IPS-15b (cell line): ENCODE measurements at regions not wholly inside any gene's neighbourhood (a gene's known extent, or its start where the extent isn't known, plus 50 kb on each side); places are given as distances from the start of the nearest gene placed in this dataset.

Source experiments
- H3K27me3 ChIP-seq: one replicate; pipeline ENCODE4 v1.6.1; 2013; ENCODE audit warnings: low read length; ENCODE audit not compliant: control insufficient read depth, insufficient read depth
- H3K36me3 ChIP-seq: one replicate; pipeline ENCODE4 v1.6.1; 2013; ENCODE audit warnings: low read length; ENCODE audit not compliant: control insufficient read depth, insufficient read depth
- H3K4me1 ChIP-seq: one replicate; pipeline ENCODE4 v1.6.1; 2013; ENCODE audit warnings: mild to moderate bottlenecking, low read length; ENCODE audit not compliant: control insufficient read depth, insufficient read depth
- H3K4me3 ChIP-seq: one replicate; pipeline ENCODE4 v1.5.1; 2013; ENCODE audit warnings: low read depth, low read length
- H3K9ac ChIP-seq: one replicate; pipeline ENCODE4 v1.6.1; 2013; ENCODE audit warnings: low read depth, mild to moderate bottlenecking, low read length
- H3K9me3 ChIP-seq: one replicate; pipeline ENCODE4 v1.6.1; 2013; ENCODE audit warnings: mild to moderate bottlenecking, low read length; ENCODE audit not compliant: control insufficient read depth, insufficient read depth

- no peaks in the 10 kb centered on the region for H3K9me3 ChIP-seq
- H3K9ac ChIP-seq = no peak overlapping the region
- no peaks in the 10 kb centered on the region for H3K27me3 ChIP-seq
- no peaks in the 10 kb centered on the region for H3K36me3 ChIP-seq
- no peaks in the 10 kb centered on the region for H3K4me1 ChIP-seq
- H3K4me3 ChIP-seq = no peak overlapping the region
These were observed 182.0 kb upstream of the FAT4 start for GRCh38 chr4:125132729-125133128.

- Histone ChIP-seq H3K9ac (no peak overlapping the region), H3K4me3 (no peak overlapping the region), H3K36me3 (no peaks in the 10 kb centered on the region), H3K4me1 (no peaks in the 10 kb centered on the region), H3K9me3 (no peaks in the 10 kb centered on the region), H3K27me3 (no peaks in the 10 kb centered on the region)
These were observed 182.7 kb upstream of the FAT4 start for GRCh38 chr4:125131891-125132680.

GRCh38 chr4:125125276-125125675 lies 189.5 kb upstream of the FAT4 start:
- Histone ChIP-seq H3K4me1 (peaks cover 9% of the 10 kb centered on the region), H3K4me3 (no peak overlapping the region), H3K36me3 (no peaks in the 10 kb centered on the region)

GRCh38 chr4:125123570-125124109 lies 191.1 kb upstream of the FAT4 start:
- peaks cover 9% of the 10 kb centered on the region for H3K4me1 ChIP-seq
- H3K9me3 ChIP-seq = no peaks in the 10 kb centered on the region
- no peaks in the 10 kb centered on the region for H3K27me3 ChIP-seq
- no peak overlapping the region for H3K4me3 ChIP-seq
- H3K36me3 ChIP-seq = no peaks in the 10 kb centered on the region
- no peak overlapping the region for H3K9ac ChIP-seq

More at GRCh38 chr4:125125276-125125675, 189.5 kb upstream of the FAT4 start:
- Histone ChIP-seq H3K9me3 (no peaks in the 10 kb centered on the region), H3K27me3 (no peaks in the 10 kb centered on the region), H3K9ac (no peak overlapping the region)

GRCh38 chr4:125121581-125121980 lies 193.2 kb upstream of the FAT4 start:
- Histone ChIP-seq H3K9me3 (no peaks in the 10 kb centered on the region), H3K27me3 (no peaks in the 10 kb centered on the region), H3K36me3 (no peaks in the 10 kb centered on the region), H3K4me1 (peaks cover 9% of the 10 kb centered on the region), H3K4me3 (no peak overlapping the region), H3K9ac (no peak overlapping the region)

GRCh38 chr4:125116431-125116830 lies 198.3 kb upstream of the FAT4 start:
- no peak overlapping the region for H3K9ac ChIP-seq
- no peak overlapping the region for H3K4me3 ChIP-seq
- H3K9me3 ChIP-seq = no peaks in the 10 kb centered on the region
- no peaks in the 10 kb centered on the region for H3K36me3 ChIP-seq
- no peaks in the 10 kb centered on the region for H3K27me3 ChIP-seq
- H3K4me1 ChIP-seq = peaks cover 6% of the 10 kb centered on the region

- Histone ChIP-seq H3K9ac (no peak overlapping the region), H3K27me3 (no peaks in the 10 kb centered on the region), H3K4me1 (peaks cover 10% of the 10 kb centered on the region), H3K36me3 (no peaks in the 10 kb centered on the region), H3K9me3 (no peaks in the 10 kb centered on the region), H3K4me3 (no peak overlapping the region)
These were observed 198.8 kb upstream of the FAT4 start for GRCh38 chr4:125115941-125116340.

GRCh38 chr4:125115476-125115875 lies 199.3 kb upstream of the FAT4 start:
- Histone ChIP-seq H3K9me3 (no peaks in the 10 kb centered on the region), H3K4me3 (no peak overlapping the region), H3K36me3 (no peaks in the 10 kb centered on the region), H3K27me3 (no peaks in the 10 kb centered on the region), H3K9ac (no peak overlapping the region), H3K4me1 (peaks cover 10% of the 10 kb centered on the region)

GRCh38 chr4:125112536-125112935 lies 202.2 kb upstream of the FAT4 start:
- H3K27me3 ChIP-seq = no peaks in the 10 kb centered on the region
- no peak overlapping the region for H3K9ac ChIP-seq
- no peaks in the 10 kb centered on the region for H3K9me3 ChIP-seq
- H3K4me3 ChIP-seq = no peak overlapping the region
- no peaks in the 10 kb centered on the region for H3K36me3 ChIP-seq
- H3K4me1 ChIP-seq = peaks cover 10% of the 10 kb centered on the region

- Histone ChIP-seq H3K4me3 (no peak overlapping the region), H3K27me3 (no peaks in the 10 kb centered on the region), H3K9me3 (no peaks in the 10 kb centered on the region), H3K4me1 (peaks cover 10% of the 10 kb centered on the region), H3K36me3 (no peaks in the 10 kb centered on the region), H3K9ac (no peak overlapping the region)
These were observed 203.4 kb upstream of the FAT4 start for GRCh38 chr4:125111323-125111722.

GRCh38 chr4:125105561-125105960 lies 209.2 kb upstream of the FAT4 start:
- H3K36me3 ChIP-seq = no peaks in the 10 kb centered on the region
- H3K4me1 ChIP-seq = no peaks in the 10 kb centered on the region
- H3K9me3 ChIP-seq = no peaks in the 10 kb centered on the region
- H3K27me3 ChIP-seq = no peaks in the 10 kb centered on the region
- no peak overlapping the region for H3K9ac ChIP-seq
- H3K4me3 ChIP-seq = no peak overlapping the region

GRCh38 chr4:125104616-125105015 lies 210.1 kb upstream of the FAT4 start:
- no peaks in the 10 kb centered on the region for H3K4me1 ChIP-seq
- H3K36me3 ChIP-seq = no peaks in the 10 kb centered on the region
- H3K9ac ChIP-seq = no peak overlapping the region
- no peak overlapping the region for H3K4me3 ChIP-seq
- no peaks in the 10 kb centered on the region for H3K9me3 ChIP-seq
- no peaks in the 10 kb centered on the region for H3K27me3 ChIP-seq
